SHP77 treated with DMSO at 0.1 percent for 48 hours (cell line): ENCODE measurements at regions not wholly inside any gene's neighbourhood (a gene's known extent, or its start where the extent isn't known, plus 50 kb on each side); places are given as distances from the start of the nearest gene placed in this dataset.
"Not testable (repeated sequence)": the region's sequence is repeated elsewhere in the genome, so short reads cannot be mapped to it uniquely, and the experiment has no call there.

Experiments
- DNase-seq: peaks from one replicate; lab custom pipeline; 2025; lab: John Stamatoyannopoulos, UW

GRCh38 chr12:125775507-125775906 is 710.3 kb downstream of the AACS start:
- no peak for DNase-seq

DNA sequence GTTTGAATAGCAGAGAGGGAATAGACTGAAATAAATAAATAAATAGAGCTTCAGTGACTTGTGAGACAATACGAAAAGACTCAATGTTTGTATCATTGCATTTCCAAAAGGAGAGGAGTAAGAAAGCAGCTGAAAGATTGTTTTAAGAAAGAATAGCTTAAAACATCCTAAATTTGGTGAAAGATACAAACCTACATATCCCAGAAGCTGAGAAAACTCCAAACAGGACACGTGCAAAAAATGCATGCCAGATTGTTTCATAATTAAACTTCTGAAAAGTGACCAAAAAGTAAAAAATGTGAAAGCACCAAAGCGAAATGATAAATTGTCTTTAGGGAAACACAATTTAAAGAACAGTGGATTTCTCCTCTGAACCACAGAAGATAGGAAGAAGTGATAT is 711.0 kb downstream of the AACS start:
- DNase-seq: no peak

DNA sequence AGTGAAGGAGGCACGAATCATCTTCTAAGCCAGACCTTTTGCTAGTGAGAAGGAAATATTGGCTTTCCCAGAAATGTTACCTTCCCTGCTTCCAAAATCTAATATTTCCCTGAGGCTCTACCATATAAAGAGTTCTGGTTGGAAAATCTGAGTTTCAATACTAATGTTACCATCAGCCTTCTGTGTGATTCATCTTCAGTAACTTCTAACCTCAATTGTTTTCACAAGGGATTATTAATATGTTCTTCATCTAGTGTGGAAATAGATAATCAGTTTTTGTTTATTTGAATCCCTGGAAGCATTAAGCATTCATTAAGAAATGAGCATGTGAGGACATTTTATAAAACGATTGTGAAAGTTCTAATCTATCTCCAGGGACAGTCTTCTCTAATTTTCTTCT is 720.9 kb downstream of the AACS start:
- no peak for DNase-seq

GRCh38 chr12:125794401-125794800 is 729.2 kb downstream of the AACS start:
- DNase-seq: no peak

DNA sequence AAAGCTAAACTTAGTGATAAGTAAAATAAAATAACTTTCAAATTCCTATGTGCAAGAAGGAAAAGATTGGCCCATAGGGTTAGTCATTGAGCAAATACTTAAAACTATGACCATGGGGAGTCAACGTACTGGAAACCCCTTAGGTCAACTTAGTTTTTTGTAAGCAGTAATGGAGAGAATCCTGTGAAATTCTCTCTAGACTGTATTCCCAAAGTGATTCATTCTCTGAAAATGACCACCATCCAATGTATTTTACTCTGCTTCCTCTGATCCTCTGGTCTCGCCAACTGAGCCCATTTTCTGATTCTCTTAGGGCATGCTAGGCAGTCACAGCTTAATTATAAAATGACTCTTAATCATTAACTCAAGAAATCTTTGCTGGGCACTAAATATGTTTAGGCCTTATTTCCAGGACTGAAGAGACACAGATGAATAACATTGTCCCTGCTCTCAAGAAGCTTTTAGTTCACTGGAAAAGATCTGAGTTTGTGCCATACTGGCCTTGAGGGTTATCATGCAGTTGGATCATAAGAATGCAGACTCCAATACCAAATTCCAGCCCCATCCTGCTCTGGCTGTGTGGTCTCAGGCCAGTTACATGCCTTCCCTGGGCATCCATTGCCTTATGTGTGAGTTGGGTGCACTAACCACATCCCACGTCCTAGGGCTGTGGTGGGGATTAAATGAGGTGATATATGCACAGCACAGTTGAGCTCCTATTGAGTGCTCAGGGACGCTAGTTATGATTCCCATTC is 732.4 kb downstream of the AACS start:
- DNase-seq: no peak

DNA sequence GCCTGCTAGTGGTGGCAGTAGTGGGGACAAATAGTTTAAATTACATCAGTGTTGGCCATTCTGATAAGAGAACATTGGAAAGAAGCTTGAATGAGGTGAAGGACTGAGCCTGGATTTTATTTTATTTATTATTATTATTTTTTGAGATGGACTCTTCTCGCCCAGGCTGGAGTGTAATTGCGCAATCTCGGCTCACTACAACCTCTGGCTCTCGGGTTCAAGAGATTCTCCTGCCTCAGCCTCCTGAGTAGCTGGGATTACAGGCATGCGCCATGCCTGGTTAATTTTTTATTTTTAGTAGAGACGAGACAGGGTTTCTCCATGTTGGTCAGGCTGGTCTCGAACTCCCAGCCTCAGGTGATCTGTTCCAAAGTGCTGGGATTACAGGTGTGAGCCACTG is 739.4 kb downstream of the AACS start:
- no peak for DNase-seq

GRCh38 chr12:125824276-125824675 is 759.0 kb downstream of the AACS start:
- DNase-seq: no peak

DNA sequence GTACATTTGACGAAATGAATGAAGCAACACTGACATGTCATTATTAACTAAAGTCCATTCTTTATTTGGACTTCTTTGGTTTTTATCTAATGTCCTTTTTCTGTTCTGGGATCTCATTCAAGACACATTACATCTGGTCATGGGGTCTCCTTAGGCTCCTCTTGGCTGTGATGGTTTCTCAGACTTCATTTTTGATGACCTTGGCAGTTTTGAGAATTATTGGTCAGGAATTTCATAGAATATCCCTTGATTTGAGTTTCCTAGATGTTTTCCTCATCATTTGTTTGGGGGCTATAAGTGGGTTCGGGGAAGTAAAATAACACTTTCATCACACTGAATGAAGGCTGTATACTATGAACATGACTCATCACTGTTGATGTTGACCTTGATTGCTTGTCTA is 770.6 kb downstream of the AACS start:
- DNase-seq: no peak

GRCh38 chr12:125836647-125837046 is 771.4 kb downstream of the AACS start:
- no peak for DNase-seq

- DNase-seq: no peak
These were observed 776.1 kb downstream of the AACS start for GRCh38 chr12:125841332-125841731.

DNA sequence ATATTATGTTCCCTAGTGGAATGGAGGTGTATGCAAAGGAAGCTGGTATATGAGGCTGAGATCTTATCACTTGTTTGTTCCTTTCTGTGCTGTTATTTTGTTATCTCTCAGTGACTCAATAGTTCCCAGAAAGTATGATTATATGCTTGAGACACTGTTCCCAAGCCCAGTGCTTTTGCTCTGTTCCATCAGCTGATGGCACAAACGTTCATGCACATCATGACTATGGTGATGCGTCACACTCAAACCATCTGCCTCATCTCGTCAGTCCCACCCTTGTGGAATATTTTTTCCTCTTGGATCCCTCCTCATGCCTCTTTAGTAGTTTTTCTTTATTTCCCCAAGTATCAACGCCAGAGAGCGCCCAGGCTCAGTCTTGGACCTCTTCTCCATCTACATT is 786.9 kb downstream of the AACS start:
- no peak for DNase-seq

GRCh38 chr12:125852679-125853078 is 787.4 kb downstream of the AACS start:
- no peak for DNase-seq

DNA sequence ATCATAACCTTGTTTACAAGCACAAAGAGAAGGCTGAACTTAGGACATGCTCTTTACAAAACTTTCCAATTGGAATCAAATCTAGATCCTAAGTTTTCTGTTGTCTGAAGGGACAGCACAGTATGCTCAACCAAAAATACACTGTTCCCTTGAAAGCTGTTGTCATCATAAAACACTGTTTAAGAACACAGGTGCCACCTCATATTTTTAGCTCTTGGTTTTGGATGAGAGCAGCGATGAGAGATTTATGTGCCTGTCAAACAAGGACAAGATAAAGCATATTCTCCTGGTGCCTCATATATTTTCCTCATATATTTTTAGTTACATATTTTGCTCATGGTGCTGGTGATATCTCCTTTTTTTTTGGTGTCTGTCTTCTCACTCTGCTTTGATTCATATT is 788.4 kb downstream of the AACS start:
- no peak for DNase-seq

DNA sequence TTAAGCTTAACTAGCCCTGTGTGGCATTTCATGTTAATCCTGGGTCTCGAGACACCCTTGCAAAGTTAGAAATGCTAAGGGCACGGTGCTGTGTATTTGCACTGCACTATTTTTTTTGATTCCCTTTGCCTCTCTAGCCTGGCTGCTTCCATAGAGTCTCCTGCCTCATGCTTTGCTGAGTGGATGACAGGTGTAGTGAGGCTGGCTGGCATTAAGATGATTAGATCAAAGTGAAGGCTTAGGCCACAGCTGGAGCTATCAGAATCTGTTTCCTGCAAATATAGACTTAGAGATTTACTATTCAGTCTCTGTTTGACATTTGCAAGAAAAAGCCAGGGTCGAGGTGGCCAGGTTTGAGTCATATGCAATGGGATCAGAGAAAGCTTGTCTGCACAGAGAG is 791.1 kb downstream of the AACS start:
- no peak for DNase-seq

GRCh38 chr12:125856896-125857295 is 791.7 kb downstream of the AACS start:
- no peak for DNase-seq

- DNase-seq: no peak
These were observed 795.5 kb downstream of the AACS start for GRCh38 chr12:125860672-125861288.

DNA sequence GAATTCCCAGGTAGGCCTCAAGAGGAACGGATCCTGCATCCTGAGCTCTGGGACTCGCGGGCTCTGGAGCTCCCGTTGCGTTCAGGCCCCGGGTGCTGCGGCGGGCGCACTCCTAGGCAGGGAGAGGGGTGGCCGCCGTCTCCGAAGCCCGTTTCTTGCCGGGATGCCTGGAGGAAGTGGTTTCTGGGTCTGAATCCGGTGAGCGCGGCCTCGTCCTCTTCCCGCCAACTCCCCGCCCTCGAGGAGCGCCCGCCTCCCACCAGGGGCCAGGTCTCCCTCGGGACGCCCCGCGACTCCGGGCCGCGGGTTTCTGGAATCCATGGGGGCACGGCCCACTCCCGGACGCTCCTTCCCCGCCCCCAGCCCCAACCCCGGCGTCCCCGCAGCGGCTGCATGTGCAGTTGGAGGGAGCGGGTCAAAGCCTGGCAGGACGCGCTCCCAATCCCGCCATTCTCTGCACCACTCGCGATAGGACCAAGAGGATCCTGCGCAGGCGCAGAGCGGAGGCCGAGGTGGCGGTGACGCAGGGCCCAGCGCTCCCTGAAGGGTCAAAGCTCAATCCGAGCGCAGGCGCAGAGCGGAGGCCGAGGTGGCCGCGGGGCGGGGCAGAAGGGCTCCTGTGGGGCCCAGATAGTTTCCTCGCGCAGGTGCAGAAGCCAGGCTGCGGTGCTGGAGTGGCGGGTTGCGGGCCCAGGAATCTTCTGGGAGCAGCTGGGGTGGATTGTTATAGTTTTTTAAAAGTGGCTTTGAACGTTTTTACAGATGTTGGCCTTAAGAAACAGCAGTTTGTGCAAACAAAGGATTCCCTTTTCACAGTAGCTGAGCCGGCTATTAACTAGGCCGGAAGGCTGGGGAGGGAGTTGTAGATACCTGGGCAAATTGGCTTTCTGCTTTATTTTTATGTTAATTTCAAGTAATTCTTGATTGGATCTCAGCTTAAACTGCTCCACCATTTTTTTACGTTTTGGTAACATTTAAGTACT is 796.4 kb downstream of the AACS start:
- no peak for DNase-seq

DNA sequence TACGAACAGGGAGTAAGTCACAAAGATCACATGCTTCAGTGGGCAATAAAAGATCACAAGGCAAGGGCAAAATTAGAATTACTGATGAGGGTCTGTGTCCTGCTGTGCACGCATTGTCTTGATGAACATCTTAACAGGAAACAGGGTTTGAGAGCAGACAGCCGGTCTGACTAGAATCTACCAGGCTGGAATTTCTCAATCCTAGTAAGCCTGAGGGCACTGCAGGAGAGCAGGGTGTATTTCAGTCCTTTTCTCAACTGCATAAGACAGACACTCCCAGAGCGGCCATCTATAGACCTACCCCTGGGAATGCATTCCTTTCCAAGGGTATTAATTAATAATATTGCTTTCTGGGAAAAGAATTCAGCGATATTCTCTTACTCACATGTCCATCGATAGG is 800.0 kb downstream of the AACS start:
- not testable (repeated sequence) for DNase-seq

GRCh38 chr12:125871811-125872594 is 806.8 kb downstream of the AACS start:
- no peak for DNase-seq

GRCh38 chr12:125873016-125873415 is 807.8 kb downstream of the AACS start:
- no peak for DNase-seq

GRCh38 chr12:125878483-125878882 is 813.2 kb downstream of the AACS start:
- no peak for DNase-seq

- no peak for DNase-seq
These were observed 816.9 kb downstream of the AACS start for GRCh38 chr12:125882141-125882540.
